ACC112 (cell line): ENCODE measurements at regions not wholly inside any gene's neighbourhood (a gene's known extent, or its start where the extent isn't known, plus 50 kb on each side); places are given as distances from the start of the nearest gene placed in this dataset.

Source experiments
- H2AFZ ChIP-seq: fragments of 200-600 bp; sonication (generic); one replicate; pipeline ENCODE4 v1.6.0; 2017; ENCODE audit warnings: antibody characterized with exemption, low read length; ENCODE audit not compliant: unreplicated experiment
- H3K27ac ChIP-seq: fragments of 200-600 bp; sonication (generic); 2 replicates; pipeline ENCODE4 v1.5.1; 2014; ENCODE audit warnings: low read depth, mild to moderate bottlenecking, antibody characterized with exemption, low read length, moderate library complexity
- H3K27me3 ChIP-seq: fragments of 200-600 bp; sonication (generic); 2 replicates; pipeline ENCODE4 v1.6.1; 2014; ENCODE audit warnings: mild to moderate bottlenecking, antibody characterized with exemption, low read length, moderate library complexity, mixed read lengths; ENCODE audit not compliant: insufficient read depth
- H3K36me3 ChIP-seq: fragments of 200-600 bp; sonication (generic); 2 replicates; pipeline ENCODE4 v1.6.1; 2016; ENCODE audit warnings: mild to moderate bottlenecking, antibody characterized with exemption, low read length, moderate library complexity, mixed read lengths; ENCODE audit not compliant: insufficient read depth
- H3K4me1 ChIP-seq: fragments of 200-600 bp; sonication (generic); one replicate; pipeline ENCODE4 v1.6.1; 2016; ENCODE audit warnings: low read length, mixed read lengths; ENCODE audit not compliant: insufficient read depth, unreplicated experiment, control insufficient read depth
- H3K4me3 ChIP-seq: fragments of 200-600 bp; sonication (generic); 2 replicates; pipeline ENCODE4 v1.5.1; 2014; ENCODE audit warnings: mild to moderate bottlenecking, low read depth, low read length
- H3K79me2 ChIP-seq: fragments of 200-600 bp; sonication (generic); one replicate; pipeline ENCODE4 v1.6.0; 2016; ENCODE audit warnings: low read length; ENCODE audit not compliant: control insufficient read depth, unreplicated experiment, insufficient read depth

- H3K36me3 ChIP-seq = no peaks in the 10 kb centered on the region
- H3K27me3 ChIP-seq = no peaks in the 10 kb centered on the region
- no peak overlapping the region for H3K4me3 ChIP-seq
- no peak overlapping the region for H2AFZ ChIP-seq
- no peak overlapping the region for H3K27ac ChIP-seq
- H3K79me2 ChIP-seq = no peaks in the 10 kb centered on the region
- H3K4me1 ChIP-seq = peaks cover 7% of the 10 kb centered on the region
Measured at GRCh38 chr9:111250875-111251842, 78.9 kb downstream of the OR2K2 start.

DNA sequence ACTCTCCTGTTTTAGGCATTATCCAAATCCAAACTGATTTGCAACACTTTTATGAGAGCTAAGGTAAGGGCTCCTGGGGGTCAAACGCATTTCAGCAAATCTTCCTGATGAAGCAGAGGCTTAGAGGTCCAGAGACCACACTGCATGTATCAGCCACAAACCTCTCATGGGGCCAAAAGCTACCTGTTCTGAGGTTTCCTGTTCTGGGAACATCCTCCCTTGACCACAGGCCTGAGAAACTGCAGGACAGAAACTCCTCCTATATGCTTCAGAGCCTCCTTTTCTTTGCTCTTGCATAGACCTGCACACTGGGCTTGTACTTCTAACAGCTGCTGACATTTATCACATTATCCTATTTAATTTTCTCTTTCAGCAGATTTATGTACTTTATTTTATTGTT, 92.6 kb downstream of the OR2K2 start:
- H2AFZ ChIP-seq = no peak overlapping the region
- no peaks in the 10 kb centered on the region for H3K79me2 ChIP-seq
- no peaks in the 10 kb centered on the region for H3K36me3 ChIP-seq
- no peak overlapping the region for H3K4me3 ChIP-seq
- no peaks in the 10 kb centered on the region for H3K27me3 ChIP-seq
- no peak overlapping the region for H3K27ac ChIP-seq
- no peaks in the 10 kb centered on the region for H3K4me1 ChIP-seq

DNA sequence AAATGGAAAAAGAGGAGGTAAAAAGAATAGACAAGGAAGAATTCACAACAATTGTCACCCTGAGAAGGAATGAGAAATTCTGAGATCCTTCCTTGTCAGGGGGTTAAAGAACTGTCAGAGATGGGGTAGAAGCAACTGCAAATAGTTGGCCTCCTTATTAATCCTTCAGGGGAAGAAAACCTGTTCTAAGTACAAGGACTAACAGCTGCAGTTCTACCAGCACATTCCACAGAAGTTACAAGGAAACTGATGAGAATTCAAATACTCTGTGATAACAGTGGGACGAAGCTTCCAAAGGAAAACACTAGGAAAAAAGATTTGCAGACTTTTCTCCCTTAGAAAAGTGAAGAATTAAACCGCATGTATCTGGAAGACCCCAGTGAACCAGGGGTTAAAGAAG, 93.7 kb downstream of the OR2K2 start:
- no peak overlapping the region for H2AFZ ChIP-seq

DNA sequence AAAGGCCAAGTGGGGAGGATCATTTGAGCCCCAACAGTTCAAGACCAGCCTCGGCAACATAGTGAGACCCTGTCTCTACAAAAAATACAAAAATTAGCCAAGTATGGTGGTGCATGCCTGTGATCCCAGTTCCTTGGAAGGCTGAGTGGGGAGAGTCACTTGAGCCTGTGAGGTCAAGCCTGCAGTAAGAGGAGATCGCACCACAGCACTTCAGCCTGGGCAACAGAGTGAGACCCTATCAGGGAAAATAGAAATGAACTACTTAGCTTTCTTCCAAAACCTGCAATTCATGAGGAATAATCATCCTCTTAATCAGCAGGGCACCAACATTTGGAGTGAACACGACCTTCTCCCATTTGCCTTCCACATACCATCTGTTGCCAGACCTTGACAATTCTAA, 96.1 kb downstream of the OR2K2 start:
- no peak overlapping the region for H3K4me3 ChIP-seq
- H3K4me1 ChIP-seq = no peaks in the 10 kb centered on the region
- no peak overlapping the region for H2AFZ ChIP-seq
- H3K36me3 ChIP-seq = no peaks in the 10 kb centered on the region
- H3K27ac ChIP-seq = no peak overlapping the region
- H3K79me2 ChIP-seq = no peaks in the 10 kb centered on the region
- H3K27me3 ChIP-seq = no peaks in the 10 kb centered on the region

More for the DNA sequence above, 93.7 kb downstream of the OR2K2 start:
- H3K27me3 ChIP-seq = no peaks in the 10 kb centered on the region
- no peaks in the 10 kb centered on the region for H3K79me2 ChIP-seq
- H3K36me3 ChIP-seq = no peaks in the 10 kb centered on the region
- H3K4me1 ChIP-seq = no peaks in the 10 kb centered on the region
- no peak overlapping the region for H3K4me3 ChIP-seq
- no peak overlapping the region for H3K27ac ChIP-seq

DNA sequence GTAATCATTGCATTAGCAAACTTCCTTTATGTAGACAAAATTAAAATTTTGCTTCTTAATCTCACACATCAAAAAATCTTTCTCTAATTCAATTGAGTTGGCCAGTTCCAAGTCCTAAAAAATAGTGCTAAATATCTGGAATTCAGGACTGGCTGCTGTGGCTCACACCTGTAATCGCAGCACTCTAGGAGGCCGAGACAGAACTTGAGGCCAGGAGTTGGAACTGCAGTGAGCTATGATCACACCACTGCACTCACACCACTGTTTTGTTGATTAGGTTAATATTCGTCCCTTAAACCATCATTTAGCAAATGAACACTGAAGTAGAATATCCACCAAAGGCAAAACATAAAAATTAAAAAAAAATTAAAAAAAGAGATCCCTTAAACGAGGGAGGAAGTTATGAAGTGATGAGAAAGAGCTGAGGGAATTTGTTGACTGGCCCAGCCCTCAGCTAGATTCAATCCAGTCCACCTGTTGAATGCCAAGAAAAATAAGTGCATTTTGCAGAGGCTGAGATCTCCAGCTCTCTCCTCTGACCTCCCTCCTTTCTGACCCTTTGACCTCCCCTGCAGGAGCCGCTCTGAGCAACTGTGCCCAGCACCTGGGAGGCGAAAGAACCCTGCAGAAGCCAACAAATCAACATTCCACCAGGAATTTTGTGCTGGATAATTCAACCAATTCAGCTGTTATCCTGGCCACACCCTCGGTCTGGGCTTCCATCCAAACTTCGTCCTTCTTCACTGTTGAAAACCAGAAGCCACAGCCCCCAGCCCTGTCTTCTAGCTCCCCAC, 96.8 kb downstream of the OR2K2 start:
- H3K4me3 ChIP-seq = no peak overlapping the region
- no peak overlapping the region for H3K27ac ChIP-seq
- no peaks in the 10 kb centered on the region for H3K4me1 ChIP-seq
- no peak overlapping the region for H2AFZ ChIP-seq
- H3K27me3 ChIP-seq = no peaks in the 10 kb centered on the region
- no peaks in the 10 kb centered on the region for H3K36me3 ChIP-seq
- no peaks in the 10 kb centered on the region for H3K79me2 ChIP-seq

- H3K27me3 ChIP-seq = no peaks in the 10 kb centered on the region
- no peak overlapping the region for H2AFZ ChIP-seq
Measured at GRCh38 chr9:111231801-111232580, 98.0 kb downstream of the OR2K2 start.

GRCh38 chr9:111222757-111223156, 107.3 kb downstream of the OR2K2 start:
- H3K27ac ChIP-seq = no peak overlapping the region
- no peaks in the 10 kb centered on the region for H3K27me3 ChIP-seq
- no peak overlapping the region for H3K4me3 ChIP-seq
- no peaks in the 10 kb centered on the region for H3K79me2 ChIP-seq
- no peak overlapping the region for H2AFZ ChIP-seq
- no peaks in the 10 kb centered on the region for H3K4me1 ChIP-seq
- no peaks in the 10 kb centered on the region for H3K36me3 ChIP-seq

More at GRCh38 chr9:111231801-111232580, 98.0 kb downstream of the OR2K2 start:
- Histone ChIP-seq H3K4me1 (no peaks in the 10 kb centered on the region), H3K27ac (no peak overlapping the region), H3K4me3 (no peak overlapping the region), H3K36me3 (no peaks in the 10 kb centered on the region), H3K79me2 (no peaks in the 10 kb centered on the region)

- Histone ChIP-seq H3K27ac (no peak overlapping the region), H3K36me3 (no peaks in the 10 kb centered on the region), H3K4me1 (no peaks in the 10 kb centered on the region), H3K79me2 (no peaks in the 10 kb centered on the region), H3K4me3 (no peak overlapping the region), H2AFZ (no peak overlapping the region), H3K27me3 (no peaks in the 10 kb centered on the region)
Measured at GRCh38 chr9:111212874-111213273, 117.2 kb downstream of the OR2K2 start.

DNA sequence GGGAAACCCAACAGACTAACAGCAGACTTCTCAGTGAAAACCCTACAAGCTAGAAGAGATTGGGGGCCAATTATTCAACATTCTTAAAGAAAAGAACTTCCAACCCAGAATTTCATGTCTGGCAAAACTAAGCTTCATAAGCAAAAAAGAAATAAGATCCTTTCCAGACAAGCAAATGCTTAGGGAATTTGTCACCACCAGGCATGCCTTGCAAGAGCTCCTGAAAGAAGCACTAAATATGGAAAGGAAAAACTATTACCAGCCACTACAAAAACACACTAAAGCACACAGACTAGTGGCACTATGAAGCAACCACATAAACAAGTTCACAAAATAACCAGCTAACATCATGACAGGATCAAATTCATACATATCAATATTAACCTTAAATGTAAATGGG, 131.1 kb downstream of the OR2K2 start:
- no peaks in the 10 kb centered on the region for H3K4me1 ChIP-seq
- no peak overlapping the region for H2AFZ ChIP-seq
- no peaks in the 10 kb centered on the region for H3K27me3 ChIP-seq

GRCh38 chr9:111197256-111197655, 132.8 kb downstream of the OR2K2 start:
- Histone ChIP-seq H3K4me1 (no peaks in the 10 kb centered on the region), H3K4me3 (no peak overlapping the region), H3K27me3 (no peaks in the 10 kb centered on the region), H3K36me3 (no peaks in the 10 kb centered on the region), H2AFZ (no peak overlapping the region), H3K79me2 (no peaks in the 10 kb centered on the region), H3K27ac (no peak overlapping the region)

More for the DNA sequence above, 131.1 kb downstream of the OR2K2 start:
- Histone ChIP-seq H3K36me3 (no peaks in the 10 kb centered on the region), H3K4me3 (no peak overlapping the region), H3K79me2 (no peaks in the 10 kb centered on the region), H3K27ac (no peak overlapping the region)
